CD1c-positive myeloid dendritic cell (primary cell): ENCODE measurements at regions not wholly inside any gene's neighbourhood (a gene's known extent, or its start where the extent isn't known, plus 50 kb on each side); places are given as distances from the start of the nearest gene placed in this dataset.

Experiments
- DNase-seq: peaks from one replicate; pipeline ENCODE4 v3.0.0-alpha.2; 2016; ENCODE audit errors: extremely low spot score

DNA sequence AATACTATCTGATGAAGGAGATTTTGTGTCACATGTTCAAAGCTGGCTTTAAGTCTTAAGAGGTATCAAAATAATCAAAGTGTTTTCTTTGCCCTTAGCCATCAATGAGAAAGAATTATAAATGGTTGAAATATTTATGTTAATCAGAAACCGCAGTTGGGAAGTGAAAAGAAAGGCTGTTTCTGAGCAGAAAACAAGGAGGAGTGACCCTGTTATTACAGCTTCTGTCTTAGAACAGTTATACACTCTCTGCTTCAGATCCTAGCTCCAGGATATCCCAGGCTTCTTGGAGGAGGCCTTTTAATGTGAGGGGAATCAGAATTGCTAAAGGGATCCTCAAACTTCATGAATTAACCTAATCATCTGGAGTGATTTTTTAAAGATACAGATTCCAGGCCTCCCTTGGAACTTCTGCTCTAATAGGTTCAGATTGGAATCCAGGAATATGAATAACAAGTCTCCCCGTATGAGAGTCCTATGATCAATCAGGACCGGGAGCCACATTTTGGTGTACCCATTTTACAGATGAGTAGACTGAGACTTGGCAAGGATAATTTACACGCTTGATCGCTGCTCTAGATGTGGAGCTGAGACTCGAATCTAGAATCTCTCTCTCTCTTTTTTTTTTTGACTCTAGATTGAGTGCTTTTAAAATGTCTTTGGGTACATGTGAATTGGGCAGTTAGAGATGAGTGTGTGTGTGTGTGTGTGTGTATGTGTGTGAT is 50.8 kb upstream of the JAG1 start:
- DNase-seq: no peak

DNA sequence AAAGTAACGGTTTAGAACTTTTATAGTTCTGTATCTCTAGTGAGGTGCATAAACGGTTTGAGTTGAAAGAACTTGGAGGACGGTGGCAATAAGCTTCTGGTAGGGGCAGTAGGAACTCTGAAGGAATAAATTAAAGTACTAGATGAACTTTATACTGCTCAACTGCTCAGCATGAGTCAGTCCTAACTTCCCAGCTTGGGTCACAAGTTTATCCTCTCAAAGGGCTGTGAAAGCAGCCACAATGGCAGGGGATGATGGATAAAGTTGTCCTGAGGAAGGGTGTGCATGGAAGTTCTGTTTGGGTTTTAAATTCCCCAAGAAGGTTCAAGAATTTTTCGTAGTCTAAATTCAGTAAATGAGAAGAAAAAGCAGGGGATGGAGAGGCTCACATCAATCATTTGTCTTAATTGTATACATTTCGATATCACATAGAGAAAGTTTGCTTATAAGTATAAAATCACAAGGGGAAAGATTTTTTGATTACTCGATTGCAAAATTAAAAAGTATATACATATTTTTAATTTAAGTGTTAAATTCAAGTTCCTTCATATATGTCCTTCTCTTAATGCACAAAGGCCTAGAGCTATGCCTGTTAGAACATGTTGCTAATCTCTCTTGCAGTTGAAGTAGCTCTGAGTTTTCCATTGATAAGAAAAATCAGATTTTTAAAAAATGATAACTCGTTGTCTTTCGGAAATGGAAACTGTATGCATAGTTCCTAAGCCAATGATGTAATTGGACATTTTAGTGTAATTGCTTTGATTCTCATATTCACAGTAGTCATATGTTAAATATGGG is 55.3 kb upstream of the JAG1 start:
- DNase-seq: no peak

DNA sequence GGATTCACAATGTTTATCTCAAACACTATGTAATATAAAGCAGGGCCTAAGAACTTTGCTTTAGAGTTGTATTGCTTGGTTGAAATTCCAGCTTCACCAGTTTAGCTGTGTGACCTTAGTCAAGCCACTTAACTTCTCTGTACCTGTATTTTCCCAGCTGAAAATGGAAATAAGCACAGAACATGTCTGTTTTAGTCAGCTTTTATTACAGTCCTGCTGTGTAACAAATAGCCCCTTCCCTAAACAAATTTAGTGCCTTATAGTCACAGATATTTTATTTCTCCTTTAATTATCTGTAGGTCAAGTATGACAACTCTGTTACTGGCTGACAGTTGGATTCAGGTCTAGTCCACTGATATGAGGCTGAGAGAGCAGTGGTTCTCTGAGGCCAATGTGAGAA is 56.0 kb upstream of the JAG1 start:
- DNase-seq: no peak

DNA sequence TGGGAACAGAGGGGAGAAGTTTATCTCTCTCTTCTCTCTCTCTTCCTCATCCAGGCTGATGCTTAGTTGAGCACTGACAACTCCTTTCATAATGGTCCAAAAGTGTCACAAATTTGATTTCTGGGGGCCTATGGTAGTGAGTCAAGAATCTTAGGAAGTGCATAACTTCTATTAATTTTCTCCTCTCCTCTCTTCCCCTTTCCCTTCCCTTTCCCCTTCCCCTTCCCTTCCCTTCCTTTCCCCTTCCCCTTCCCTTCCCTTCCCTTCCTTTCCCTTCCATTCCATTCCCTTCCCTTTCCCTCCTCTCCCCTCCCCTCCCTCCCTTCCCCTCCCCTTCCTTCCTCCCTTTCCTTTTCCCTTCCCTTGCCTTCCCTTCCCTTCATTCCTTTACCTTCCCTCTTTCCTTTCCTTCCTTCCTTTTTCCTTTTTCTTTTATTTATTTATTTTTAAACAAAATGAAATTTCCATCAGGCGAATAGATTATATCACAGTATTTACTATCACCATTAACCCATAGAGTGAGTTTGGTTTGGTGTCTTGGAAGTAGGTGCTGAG is 56.9 kb upstream of the JAG1 start:
- no peak for DNase-seq

DNA sequence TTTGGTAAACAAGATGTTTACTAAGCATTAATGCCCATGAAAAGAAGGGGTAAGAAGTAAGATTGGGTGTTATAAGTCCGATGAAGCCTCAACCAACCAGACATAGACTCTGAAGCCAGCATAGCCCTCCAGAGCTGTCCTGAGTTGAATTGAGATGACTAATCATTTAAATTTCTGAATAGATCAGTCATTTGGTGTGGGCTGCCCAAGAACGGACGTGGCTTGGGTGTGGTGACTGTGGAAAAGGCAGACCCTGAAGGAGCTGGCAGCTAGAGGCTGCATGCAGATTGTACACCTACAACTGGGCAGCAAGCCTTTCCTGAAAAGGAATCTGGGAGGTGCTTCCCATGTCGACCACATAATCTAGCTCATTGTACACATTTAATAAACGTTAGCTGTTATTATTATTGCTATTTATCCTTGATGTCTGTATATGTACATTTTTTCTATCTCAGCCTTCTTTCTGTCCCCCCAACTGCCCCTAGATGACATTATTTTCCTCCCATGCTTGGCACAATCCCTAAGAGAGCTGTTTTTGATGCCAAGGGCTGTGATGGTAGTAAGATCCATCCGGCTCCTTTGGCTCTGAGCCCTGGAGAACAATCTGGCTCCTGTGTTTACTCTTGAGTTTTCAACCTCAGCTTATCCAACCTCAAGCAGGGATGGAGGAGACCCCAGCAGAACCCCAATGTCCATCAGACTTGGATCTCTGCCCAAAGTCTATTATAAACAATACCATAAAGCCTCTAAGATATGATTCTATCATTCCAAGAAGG is 57.6 kb upstream of the JAG1 start:
- DNase-seq: no peak

DNA sequence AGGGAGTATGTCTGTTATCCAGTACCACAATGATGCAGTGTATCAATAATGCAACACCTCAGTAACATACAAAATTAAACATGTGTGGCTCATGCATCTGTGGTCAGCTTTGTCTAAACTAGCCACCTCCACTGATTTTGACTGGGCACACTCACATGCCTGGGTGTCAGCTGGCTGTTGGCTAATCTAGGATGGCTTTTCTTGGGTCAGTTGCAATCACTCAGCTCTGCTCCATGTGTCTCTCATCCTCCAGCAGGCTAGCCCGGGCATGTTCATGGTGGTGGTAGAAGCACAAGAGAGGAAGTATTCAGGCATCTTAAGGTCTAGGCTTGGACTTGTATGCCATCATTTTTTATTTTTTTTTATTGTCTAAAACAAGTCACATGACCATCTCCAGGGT is 59.3 kb upstream of the JAG1 start:
- no peak for DNase-seq

DNA sequence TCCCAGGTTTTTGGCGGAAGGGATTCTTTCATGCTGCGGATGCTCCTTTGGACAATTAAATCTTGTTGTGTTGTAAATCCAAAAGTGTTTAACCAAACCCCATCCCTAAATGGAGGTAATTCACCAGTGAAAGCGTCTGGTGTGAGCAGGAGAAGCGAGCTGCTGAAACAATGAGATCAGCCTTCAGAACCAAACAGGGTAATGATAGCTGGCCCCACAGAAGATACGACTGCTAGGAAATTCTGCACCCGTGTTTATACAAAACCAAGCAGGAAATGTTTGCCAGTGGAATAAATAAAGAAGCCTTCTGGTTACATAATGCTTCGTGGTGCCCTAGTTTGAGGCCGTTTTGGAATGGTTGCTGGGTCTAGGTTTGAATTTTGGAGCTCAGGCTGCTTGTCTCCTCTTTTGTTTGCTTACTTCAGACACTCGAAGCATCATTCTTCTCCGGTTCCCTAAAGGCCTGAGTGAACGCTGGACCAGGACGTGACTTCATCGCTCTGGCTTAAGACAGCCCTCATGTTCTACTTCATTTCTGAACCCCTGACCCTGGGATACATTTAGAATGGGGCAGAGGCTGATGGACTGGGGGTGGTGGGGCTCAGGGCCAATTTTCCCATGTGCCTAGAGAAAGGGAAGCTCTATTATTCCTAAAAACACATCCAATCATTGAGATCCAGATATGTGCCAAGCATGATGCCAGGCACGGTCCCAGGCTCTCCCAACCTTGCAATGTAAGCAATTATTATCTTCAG is 61.6 kb upstream of the JAG1 start:
- no peak for DNase-seq

DNA sequence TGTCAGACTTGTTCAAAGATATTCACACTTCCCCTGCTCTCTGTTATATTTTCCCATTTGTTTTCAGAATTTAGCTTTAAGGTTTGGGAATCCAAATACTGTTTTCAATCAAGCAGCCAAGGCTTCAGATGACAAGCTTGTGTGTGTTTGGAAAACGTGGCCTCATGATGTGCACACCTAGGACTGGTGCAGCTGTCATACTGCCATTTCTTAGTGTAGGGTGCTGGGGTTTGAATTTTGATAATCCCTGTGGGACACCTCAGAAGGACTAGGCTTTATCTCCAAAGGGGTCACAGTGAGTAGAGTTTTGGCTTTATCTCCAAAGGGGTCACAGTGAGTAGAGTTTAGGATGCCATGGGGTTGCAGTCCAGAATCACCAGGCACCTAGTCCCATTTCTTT is 65.3 kb upstream of the JAG1 start:
- no peak for DNase-seq

DNA sequence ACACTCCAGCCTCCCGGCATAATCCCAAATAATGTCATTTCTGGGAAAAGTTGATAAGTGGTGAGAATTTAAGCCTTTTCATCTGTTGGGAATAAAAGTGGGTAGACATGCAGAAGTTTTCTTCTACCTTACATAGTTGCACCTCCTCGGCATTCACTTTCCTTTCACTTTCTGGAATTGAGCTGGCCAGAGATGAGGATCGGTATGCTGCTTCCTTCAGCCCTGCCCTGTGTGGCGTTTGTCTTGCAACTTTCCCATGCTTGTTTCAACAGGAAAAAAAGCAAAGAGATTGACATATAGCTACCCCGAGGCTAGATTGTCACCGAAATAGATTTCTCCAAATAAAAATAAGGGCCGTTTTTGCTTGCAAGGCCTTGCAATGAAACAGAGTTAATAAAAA is 65.8 kb upstream of the JAG1 start:
- no peak for DNase-seq

DNA sequence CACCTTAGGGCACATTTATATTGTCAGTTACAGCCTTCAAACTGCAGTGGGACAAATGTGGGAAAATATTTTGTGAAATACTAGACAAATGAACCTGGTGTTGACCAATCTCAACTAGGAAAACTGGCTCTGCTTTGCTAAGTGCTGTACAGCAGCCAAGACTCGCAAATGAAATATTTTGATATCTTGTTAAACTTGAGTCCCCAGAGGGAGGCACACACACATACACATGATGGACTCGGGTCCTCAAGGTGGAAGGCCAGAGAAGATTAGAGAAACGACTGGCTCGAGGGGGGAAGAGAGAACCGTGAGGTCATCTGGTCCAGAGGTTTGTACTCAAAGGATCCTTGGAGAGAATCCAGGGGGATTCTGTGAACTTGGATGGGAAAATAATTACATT is 67.3 kb upstream of the JAG1 start:
- DNase-seq: no peak

DNA sequence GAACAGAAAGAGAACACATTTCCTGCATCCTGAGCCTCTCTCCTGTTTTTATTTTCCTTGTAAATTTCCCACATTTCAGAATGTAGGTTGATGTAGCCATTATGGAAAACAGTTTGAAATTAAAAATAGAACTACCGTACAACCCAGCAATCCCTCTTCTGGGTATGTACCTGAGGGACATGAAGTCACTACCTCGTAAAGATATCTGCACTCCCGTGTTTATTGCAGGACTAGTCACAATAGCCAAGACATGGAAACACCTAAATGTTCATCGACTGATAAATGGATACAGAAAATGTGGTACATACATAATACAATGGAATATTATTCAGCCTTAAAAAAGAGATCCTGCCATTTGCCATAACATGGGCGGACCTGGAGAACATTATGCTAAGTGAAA is 72.0 kb upstream of the JAG1 start:
- no peak for DNase-seq

DNA sequence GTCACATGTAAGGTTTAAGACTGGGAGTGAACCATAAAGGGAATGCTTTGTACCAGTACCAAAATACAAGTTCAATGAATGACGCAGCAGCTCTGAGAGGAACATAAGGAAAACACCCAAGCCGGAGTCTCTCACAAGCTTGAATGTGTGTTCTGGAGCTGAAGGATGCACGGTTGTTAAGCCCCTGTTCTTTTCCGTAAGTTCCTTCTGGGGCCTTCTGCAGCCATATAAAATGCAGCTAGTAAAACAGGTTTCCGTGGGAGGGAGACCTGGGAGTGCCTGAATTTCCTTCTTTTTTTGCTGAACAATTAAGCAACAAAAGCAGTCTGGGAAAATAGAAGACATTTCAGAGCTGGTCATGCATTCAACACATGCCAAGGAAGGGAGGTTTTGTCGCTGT is 73.2 kb upstream of the JAG1 start:
- DNase-seq: no peak

DNA sequence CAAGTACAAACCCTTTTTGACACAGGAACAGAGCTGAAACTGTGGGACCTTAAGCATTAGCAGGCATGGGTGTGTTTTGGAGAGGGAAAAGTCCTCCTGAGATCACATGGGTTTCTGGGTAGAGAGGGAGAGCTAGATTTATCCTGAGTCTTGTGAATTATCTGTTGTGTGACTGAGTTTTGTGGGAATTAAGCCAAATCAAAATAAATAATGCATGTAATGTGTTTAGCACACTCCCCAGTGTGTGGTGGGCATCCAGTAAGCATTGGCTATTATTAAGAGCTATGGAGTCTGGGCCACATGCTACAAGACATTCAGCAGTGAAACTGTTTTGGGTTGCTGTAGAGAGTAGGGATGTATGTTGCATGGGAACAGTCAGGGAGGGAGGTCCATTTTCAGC is 75.3 kb upstream of the JAG1 start:
- DNase-seq: no peak

DNA sequence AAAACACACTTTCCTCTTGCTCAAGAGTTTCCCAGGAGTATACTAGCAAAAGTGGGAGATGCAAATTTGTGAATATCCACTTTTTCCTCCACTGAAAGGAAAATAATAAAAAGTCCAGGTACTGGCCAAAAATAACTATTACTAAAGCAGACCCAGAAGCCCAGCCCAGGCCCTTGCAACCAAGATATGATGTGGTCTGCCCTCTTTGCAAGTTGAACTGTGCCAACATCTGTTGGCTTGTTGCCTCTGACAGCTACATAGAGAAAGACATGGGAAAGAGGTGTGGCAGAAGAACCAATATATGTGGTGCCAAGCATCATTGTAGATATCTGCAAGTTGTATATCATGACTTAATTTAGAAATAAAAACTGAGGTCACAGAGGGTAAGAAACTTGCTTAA is 78.4 kb upstream of the JAG1 start:
- no peak for DNase-seq

DNA sequence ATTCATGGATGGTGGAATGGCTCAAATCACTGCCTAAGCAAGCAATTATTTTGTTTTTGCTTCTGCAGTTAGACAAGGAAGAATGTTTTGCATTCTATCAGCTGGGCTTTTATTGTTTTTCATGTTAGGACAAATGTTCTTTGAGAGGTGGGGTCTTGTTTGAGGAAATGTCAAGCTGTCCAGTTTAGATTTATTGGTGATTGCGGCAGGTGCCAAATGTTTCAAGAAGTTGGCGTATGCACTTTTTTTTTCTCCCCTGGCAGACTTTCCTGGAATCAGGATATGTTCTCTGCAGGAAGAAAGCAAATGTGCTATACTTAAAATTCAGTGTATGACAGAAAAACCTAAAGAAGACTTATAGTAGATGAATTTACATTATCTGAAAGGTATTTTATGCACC is 81.0 kb upstream of the JAG1 start:
- no peak for DNase-seq

DNA sequence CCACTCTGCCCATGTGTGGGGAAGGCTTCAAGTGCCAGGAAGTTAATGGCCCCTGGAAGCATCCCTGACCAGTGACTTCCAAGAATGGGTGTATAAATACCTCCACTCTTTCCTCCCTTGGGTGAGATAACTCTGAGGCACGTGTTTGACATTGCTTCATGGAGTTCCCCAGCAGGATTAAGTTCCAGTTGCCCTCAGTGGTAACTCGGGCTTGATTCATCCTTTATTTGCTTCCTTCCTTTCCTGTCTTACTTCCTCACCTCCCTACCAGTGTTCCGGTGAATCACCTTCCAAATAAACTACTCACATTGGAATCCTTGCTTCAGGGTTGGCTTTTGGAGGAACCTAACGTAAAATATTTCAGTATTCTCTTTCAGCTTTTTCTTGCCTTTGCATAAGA is 84.6 kb upstream of the JAG1 start:
- DNase-seq: no peak

DNA sequence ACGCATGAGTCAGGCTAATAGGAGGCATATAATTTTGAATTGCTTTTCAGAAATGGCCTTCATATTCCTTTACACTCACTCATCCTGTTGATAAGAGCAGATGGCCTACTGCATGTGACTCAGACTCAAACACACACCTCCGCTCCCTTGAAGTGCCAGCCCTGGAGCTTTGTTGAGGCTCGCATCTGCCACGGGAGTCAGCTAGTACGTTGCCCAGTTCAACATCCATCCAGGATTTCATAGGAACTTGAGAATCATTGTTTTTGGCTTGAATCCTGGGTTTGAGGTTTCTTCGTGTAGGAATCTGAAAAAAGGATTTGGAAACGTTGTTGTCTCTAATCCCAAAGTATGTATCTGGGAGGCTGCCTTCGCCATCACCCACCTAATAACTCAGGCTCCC is 87.4 kb upstream of the JAG1 start:
- DNase-seq: no peak

DNA sequence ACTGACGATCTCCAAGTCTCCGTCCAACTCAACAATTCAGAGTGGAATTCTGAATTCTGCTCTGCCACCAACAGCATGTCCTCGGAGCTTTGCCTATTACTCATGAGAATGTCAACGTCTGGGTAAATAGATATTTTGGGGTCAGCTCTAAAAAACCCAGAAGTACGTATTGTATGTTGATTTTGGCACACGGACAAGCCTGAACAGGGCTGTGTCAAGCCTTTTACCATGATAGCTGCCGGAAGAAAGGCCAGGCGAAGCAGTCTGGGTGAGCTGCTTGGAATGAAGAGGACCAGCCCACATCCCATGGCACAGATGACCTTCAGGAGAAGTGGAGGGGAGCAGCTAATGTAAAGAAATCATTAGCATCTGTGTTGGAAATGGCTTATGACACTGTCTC is 88.0 kb upstream of the JAG1 start:
- DNase-seq: no peak

DNA sequence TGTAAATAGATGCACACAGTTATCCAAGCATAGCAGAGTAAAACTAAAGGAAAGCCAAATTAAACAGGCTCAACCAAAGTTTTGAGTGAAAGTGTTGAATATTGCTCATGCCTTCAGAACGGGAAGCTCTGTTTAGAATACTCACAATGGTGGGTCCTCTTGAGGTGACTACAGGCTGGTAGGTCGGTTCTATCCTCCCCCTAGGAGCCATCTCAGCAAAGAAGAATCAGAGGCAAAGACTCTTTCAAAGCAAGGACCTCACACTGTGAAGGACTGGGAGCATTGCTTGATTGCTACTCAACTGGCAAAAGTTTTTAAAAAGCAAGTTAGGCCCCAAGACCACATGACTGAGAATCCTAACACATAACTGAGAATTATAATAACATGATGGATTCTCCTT is 88.4 kb upstream of the JAG1 start:
- DNase-seq: no peak

DNA sequence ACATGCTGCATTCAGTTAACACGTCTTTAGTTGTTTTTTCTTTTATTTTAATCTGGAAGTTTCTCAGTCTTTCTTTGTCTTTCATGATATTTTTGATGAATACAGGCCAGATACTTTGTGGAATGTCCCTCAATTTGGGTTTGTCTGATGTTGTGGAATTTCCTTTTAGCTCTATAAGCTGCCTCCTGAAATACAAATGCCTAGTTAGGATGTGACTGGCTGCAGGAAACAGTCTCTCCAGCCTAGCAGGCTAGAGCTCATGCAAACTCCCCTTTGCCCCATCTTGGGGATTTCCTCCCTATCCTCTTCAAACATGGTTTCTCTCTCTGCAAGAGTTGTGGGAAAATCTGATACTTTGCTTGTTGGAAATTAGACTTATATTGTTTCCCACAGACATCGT is 89.3 kb upstream of the JAG1 start:
- no peak for DNase-seq

DNA sequence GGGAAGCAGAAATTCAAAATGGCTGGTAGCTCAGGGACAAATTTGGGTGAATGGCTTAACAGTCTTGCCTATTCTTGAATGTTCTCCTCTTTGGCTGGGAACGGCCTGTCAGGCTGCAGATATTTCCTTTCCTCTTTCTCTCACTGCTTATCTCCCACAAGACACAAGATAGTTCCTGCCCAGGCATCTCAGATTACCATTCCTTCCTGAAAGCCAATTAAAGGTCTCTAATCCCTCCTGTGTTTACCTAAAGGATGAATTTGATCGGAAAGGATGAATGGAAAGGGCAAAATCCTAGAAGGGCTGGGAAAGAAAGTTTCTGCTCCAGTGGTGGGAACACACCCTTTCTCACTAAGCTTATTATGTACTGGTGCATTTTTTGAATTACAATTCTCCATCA is 95.9 kb upstream of the JAG1 start:
- DNase-seq: no peak

DNA sequence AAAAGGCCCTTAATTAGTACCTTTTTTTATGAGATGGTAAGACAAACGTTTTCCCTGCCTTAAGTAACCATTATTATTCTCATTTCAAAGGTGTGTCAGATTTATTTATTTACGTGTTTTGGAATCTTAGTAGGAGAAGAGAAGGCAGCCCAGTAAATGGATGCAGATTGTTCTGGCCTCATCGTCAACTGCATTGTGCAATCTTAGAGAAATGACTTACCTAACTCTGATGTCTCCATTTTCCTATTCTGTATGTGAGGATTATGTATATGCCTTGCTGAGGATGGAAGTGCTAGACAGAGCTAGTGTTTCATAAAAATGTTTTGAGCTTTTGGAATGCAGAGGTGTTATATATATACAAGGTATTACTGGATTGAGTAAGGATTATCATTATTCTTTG is 97.0 kb upstream of the JAG1 start:
- no peak for DNase-seq
